Activated CD4-positive, CD25-positive, alpha-beta regulatory T cell treated with anti-CD3 and anti-CD28 coated beads, Interleukin-2, amount 50 U/mL, for 24 hours (primary cell): ENCODE measurements at regions not wholly inside any gene's neighbourhood (a gene's known extent, or its start where the extent isn't known, plus 50 kb on each side); places are given as distances from the start of the nearest gene placed in this dataset.

Experiments
- ATAC-seq, 2 donors: fragments of 150-1000 bp; cut with Tn5 transposase; one replicate each; pipeline ENCODE4 v1.10.0; 2021; ENCODE audit warnings: mild to moderate bottlenecking in 1 of 2, moderate library complexity in 1 of 2

- ATAC-seq, result no peak
These were observed 481.8 kb downstream of the TFEC start for GRCh38 chr7:115548756-115549155.

- no peak for ATAC-seq
These were observed 483.8 kb downstream of the TFEC start for GRCh38 chr7:115546790-115547189.

GRCh38 chr7:115533785-115534184 is 496.8 kb downstream of the TFEC start:
- ATAC-seq, result no peak

- no peak for ATAC-seq
These were observed 504.3 kb downstream of the TFEC start for GRCh38 chr7:115526278-115526677.

GRCh38 chr7:115522174-115522573 is 508.4 kb downstream of the TFEC start:
- ATAC-seq, result no peak

GRCh38 chr7:115516341-115516740 is 514.2 kb downstream of the TFEC start:
- no peak for ATAC-seq

GRCh38 chr7:115511330-115511729 is 519.2 kb downstream of the TFEC start:
- ATAC-seq, result no peak

GRCh38 chr7:115505136-115505535 is 525.4 kb downstream of the TFEC start:
- ATAC-seq, result no peak

GRCh38 chr7:115499956-115500355 is 530.6 kb downstream of the TFEC start:
- no peak for ATAC-seq

- no peak for ATAC-seq
These were observed 534.6 kb downstream of the TFEC start for GRCh38 chr7:115496006-115496405.

- no peak for ATAC-seq
These were observed 535.9 kb downstream of the TFEC start for GRCh38 chr7:115494529-115495147.

- no peak for ATAC-seq
These were observed 537.2 kb downstream of the TFEC start for GRCh38 chr7:115493381-115493780.

- ATAC-seq, result no peak
These were observed 538.7 kb downstream of the TFEC start for GRCh38 chr7:115491744-115492380.

GRCh38 chr7:115479448-115479847 is 551.1 kb downstream of the TFEC start:
- no peak for ATAC-seq

- no peak for ATAC-seq
These were observed 552.1 kb downstream of the TFEC start for GRCh38 chr7:115478426-115478825.

GRCh38 chr7:115477193-115477651 is 553.3 kb downstream of the TFEC start:
- no peak for ATAC-seq

- no peak for ATAC-seq
These were observed 553.8 kb downstream of the TFEC start for GRCh38 chr7:115476671-115477181.

- no peak for ATAC-seq
These were observed 554.0 kb downstream of the MDFIC start for GRCh38 chr7:115475761-115476385.

- no peak for ATAC-seq
These were observed 553.3 kb downstream of the MDFIC start for GRCh38 chr7:115475206-115475605.

- no peak for ATAC-seq
These were observed 552.2 kb downstream of the MDFIC start for GRCh38 chr7:115474137-115474536.

GRCh38 chr7:115471891-115472290 is 550.0 kb downstream of the MDFIC start:
- ATAC-seq, result no peak

- ATAC-seq, result no peak
These were observed 540.6 kb downstream of the MDFIC start for GRCh38 chr7:115462301-115463015.

GRCh38 chr7:115449689-115450088 is 527.8 kb downstream of the MDFIC start:
- ATAC-seq, result no peak
